ENCODE measurements at regions not wholly inside any gene's neighbourhood (a gene's known extent, or its start where the extent isn't known, plus 50 kb on each side); places are given as distances from the start of the nearest gene placed in this dataset.

- H2AFZ ChIP-seq (ENCODE audit: insufficient read depth, low read depth, low read length, poor library complexity, severe bottlenecking), result no peak overlapping the region
- intact Hi-C loops (cut with micrococcal nuclease), result no loop called here
- TF ChIP-seq EZH2 (IDR thresholded peaks at IDR 0.05; ENCODE audit: borderline replicate concordance, insufficient read depth, low read depth, low read length, poor library complexity, severe bottlenecking) (no peak), CTCF (IDR thresholded peaks at IDR 0.05) (no peak)
- ChIA-PET POLR2A (no interaction called here), CTCF (no interaction called here)
- H3K27ac Mint-ChIP-seq, result no peak overlapping the region
- no peaks in the 10 kb centered on the region for H3K27me3 ChIP-seq (replicated peaks in 1 of 4; ENCODE audit: control extremely low read depth in 1 of 4, control insufficient read depth in 3 of 4, insufficient read depth in 4 of 4, low read length in 3 of 4)
- no peaks in the 10 kb centered on the region for H4K20me1 ChIP-seq (ENCODE audit: control insufficient read depth, insufficient read depth, low read length, poor library complexity, severe bottlenecking)
- WGBS (ENCODE audit: insufficient coverage), result no CpG with 5 or more reads among the region's 5 CpGs
- no peaks in the 10 kb centered on the region for H3K79me2 ChIP-seq (ENCODE audit: control insufficient read depth, insufficient read depth, low read length)
- H3K9me3 ChIP-seq (ENCODE audit: control extremely low read depth in 1 of 3, control insufficient read depth in 2 of 3, insufficient read depth in 1 of 3, low read length in 2 of 3), result no peaks in the 10 kb centered on the region
- no peaks in the 10 kb centered on the region for H3K4me1 ChIP-seq (ENCODE audit: control insufficient read depth in 2 of 2, insufficient read depth in 2 of 2, low read length in 2 of 2)
- no peaks in the 10 kb centered on the region for H3K9me3 Mint-ChIP-seq (ENCODE audit: insufficient read depth)
- no peak overlapping the region for H3K27ac ChIP-seq (ENCODE audit: low read length in 2 of 2)
- no peak for ATAC-seq (ENCODE audit: low read depth)
- H3K9ac ChIP-seq (ENCODE audit: low read length), result no peak overlapping the region
- H3K4me3 ChIP-seq (ENCODE audit: control extremely low read depth in 1 of 5, extremely low read depth in 1 of 5, insufficient read depth in 1 of 5, low read depth in 2 of 5, low read length in 4 of 5), result no peak overlapping the region
- H3K4me3 Mint-ChIP-seq, result no peak overlapping the region
- H3K4me2 ChIP-seq (replicated peaks; ENCODE audit: low read depth, low read length, poor library complexity, severe bottlenecking), result no peak overlapping the region
- no peaks in the 10 kb centered on the region for H3K4me1 Mint-ChIP-seq
- DNase-seq, result no peak
- no peaks in the 10 kb centered on the region for H3K36me3 ChIP-seq (replicated peaks in 1 of 2; ENCODE audit: control extremely low read depth in 1 of 2, control insufficient read depth in 1 of 2, extremely low read depth in 1 of 2, insufficient read depth in 2 of 2, low read length in 1 of 2)
- peaks cover 4% of the 10 kb centered on the region for H3K27me3 Mint-ChIP-seq
Observed at GRCh38 chr9:86885232-86885631, 62.1 kb downstream of the GAS1 start.

GRCh38 chr9:86876621-86877196 lies 70.6 kb downstream of the GAS1 start:
- Mint-ChIP-seq H3K4me1 (no peaks in the 10 kb centered on the region), H3K27me3 (peaks cover 9% of the 10 kb centered on the region), H3K27ac (no peak overlapping the region), H3K9me3 (ENCODE audit: insufficient read depth) (peaks cover 2% of the 10 kb centered on the region), H3K4me3 (no peak overlapping the region)
- CTCF ChIA-PET, result no interaction called here
- Histone ChIP-seq H3K4me2 (replicated peaks; ENCODE audit: low read depth, low read length, poor library complexity, severe bottlenecking) (no peak overlapping the region), H3K4me1 (ENCODE audit: control insufficient read depth in 2 of 2, insufficient read depth in 2 of 2, low read length in 2 of 2) (no peaks in the 10 kb centered on the region), H3K27ac (ENCODE audit: low read length in 2 of 2) (no peak overlapping the region), H4K20me1 (ENCODE audit: control insufficient read depth, insufficient read depth, low read length, poor library complexity, severe bottlenecking) (no peaks in the 10 kb centered on the region), H3K4me3 (ENCODE audit: control extremely low read depth in 1 of 5, extremely low read depth in 1 of 5, insufficient read depth in 1 of 5, low read depth in 2 of 5, low read length in 4 of 5) (no peak overlapping the region), H3K27me3 (replicated peaks in 1 of 4; ENCODE audit: control extremely low read depth in 1 of 4, control insufficient read depth in 3 of 4, insufficient read depth in 4 of 4, low read length in 3 of 4) (no peaks in the 10 kb centered on the region), H3K9ac (ENCODE audit: low read length) (no peak overlapping the region), H3K36me3 (replicated peaks in 1 of 2; ENCODE audit: control extremely low read depth in 1 of 2, control insufficient read depth in 1 of 2, extremely low read depth in 1 of 2, insufficient read depth in 2 of 2, low read length in 1 of 2) (no peaks in the 10 kb centered on the region), H3K79me2 (ENCODE audit: control insufficient read depth, insufficient read depth, low read length) (no peaks in the 10 kb centered on the region), H2AFZ (ENCODE audit: insufficient read depth, low read depth, low read length, poor library complexity, severe bottlenecking) (no peak overlapping the region), H3K9me3 (ENCODE audit: control extremely low read depth in 1 of 3, control insufficient read depth in 2 of 3, insufficient read depth in 1 of 3, low read length in 2 of 3) (no peaks in the 10 kb centered on the region)
- POLR2A ChIA-PET, result no interaction called here
- ATAC-seq (ENCODE audit: low read depth), result no peak
- intact Hi-C loops (cut with micrococcal nuclease), result no loop called here
- TF ChIP-seq EZH2 (IDR thresholded peaks at IDR 0.05; ENCODE audit: borderline replicate concordance, insufficient read depth, low read depth, low read length, poor library complexity, severe bottlenecking), result no peak
- no peak for TF ChIP-seq CTCF (IDR thresholded peaks at IDR 0.05)
- no peak for DNase-seq
- WGBS (ENCODE audit: insufficient coverage), result 48% methylated on average over 2 of the region's 13 CpGs
